Hepatocyte (in vitro differentiated cells): ENCODE measurements at regions not wholly inside any gene's neighbourhood (a gene's known extent, or its start where the extent isn't known, plus 50 kb on each side); places are given as distances from the start of the nearest gene placed in this dataset.

ENCODE experiments used
- DNase-seq: peaks from one replicate; pipeline ENCODE4 v3.0.0-alpha.2; 2016; ENCODE audit warnings: low spot score
- H2AFZ ChIP-seq: fragments of 200-600 bp; sonication (generic); 2 replicates; pipeline ENCODE4 v1.6.0; 2016; ENCODE audit warnings: antibody characterized with exemption, mild to moderate bottlenecking
- H3K27ac ChIP-seq: fragments of 200-600 bp; sonication (generic); 2 replicates; pipeline ENCODE4 v1.5.1; 2016; ENCODE audit warnings: mild to moderate bottlenecking
- H3K27me3 ChIP-seq: fragments of 200-600 bp; sonication (generic); 2 replicates; pipeline ENCODE4 v1.6.1; 2016
- H3K36me3 ChIP-seq: fragments of 200-600 bp; sonication (generic); replicated peaks from 2 replicates; pipeline ENCODE4 v1.5.1; 2016; ENCODE audit warnings: low read depth; ENCODE audit not compliant: insufficient read depth
- H3K4me1 ChIP-seq: fragments of 200-600 bp; sonication (generic); 2 replicates; pipeline ENCODE4 v1.5.1; 2016; ENCODE audit warnings: mild to moderate bottlenecking, moderate library complexity; ENCODE audit not compliant: insufficient read depth
- H3K4me2 ChIP-seq: fragments of 200-600 bp; sonication (generic); 2 replicates; pipeline ENCODE4 v1.6.0; 2016
- H3K4me3 ChIP-seq: fragments of 200-600 bp; sonication (generic); 2 replicates; pipeline ENCODE4 v1.5.1; 2016; ENCODE audit warnings: mild to moderate bottlenecking
- H3K79me2 ChIP-seq: fragments of 200-600 bp; sonication (generic); 2 replicates; pipeline ENCODE4 v1.6.0; 2017; ENCODE audit warnings: mild to moderate bottlenecking
- H3K9me2 ChIP-seq: fragments of 200-600 bp; sonication (generic); replicated peaks from 2 replicates; pipeline ENCODE4 v1.6.0; 2017; ENCODE audit warnings: mild to moderate bottlenecking; ENCODE audit not compliant: insufficient read depth
- H3K9me3 ChIP-seq: fragments of 200-600 bp; sonication (generic); 2 replicates; pipeline ENCODE4 v1.5.1; 2016; ENCODE audit warnings: low read depth, mild to moderate bottlenecking
- H4K20me1 ChIP-seq: fragments of 200-600 bp; sonication (generic); 2 replicates; pipeline ENCODE4 v1.6.0; 2016; ENCODE audit warnings: mild to moderate bottlenecking; ENCODE audit not compliant: insufficient read depth, poor library complexity, severe bottlenecking
- CTCF ChIP-seq: fragments of 200-600 bp; sonication (generic); IDR thresholded peaks from 2 replicates; pipeline ENCODE4 v1.5.1; 2016; ENCODE audit warnings: antibody characterized with exemption, mild to moderate bottlenecking; ENCODE audit not compliant: poor library complexity
- EZH2 ChIP-seq: fragments of 200-600 bp; sonication (generic); IDR thresholded peaks from 2 replicates; pipeline ENCODE4 v1.6.1; 2016; ENCODE audit warnings: antibody characterized with exemption, mild to moderate bottlenecking, borderline replicate concordance
- EZH2phosphoT487 ChIP-seq: fragments of 200-600 bp; sonication (generic); IDR thresholded peaks from one replicate; pipeline ENCODE4 v1.6.1; 2018; ENCODE audit warnings: antibody characterized with exemption, mild to moderate bottlenecking, low read depth, moderate library complexity; ENCODE audit not compliant: unreplicated experiment, severe bottlenecking
- WGBS: methylation state at CpG from one replicate; pipeline ENCODE4 v1.1.6; 2016; ENCODE audit warnings: low lambda C conversion rate; ENCODE audit errors: missing lambda C conversion rate; 5-methylcytosine and 5-hydroxymethylcytosine counted together

GRCh38 chr10:91724933-91725332 lies 73.3 kb upstream of the TNKS2 start:
- no peak for TF ChIP-seq EZH2
- TF ChIP-seq CTCF: no peak
- no peak for TF ChIP-seq EZH2phosphoT487
- Histone ChIP-seq H3K4me1 (no peaks in the 10 kb centered on the region), H3K4me2 (no peak overlapping the region), H2AFZ (no peak overlapping the region), H3K36me3 (no peaks in the 10 kb centered on the region), H3K27me3 (no peaks in the 10 kb centered on the region), H4K20me1 (no peaks in the 10 kb centered on the region), H3K9me2 (no peaks in the 10 kb centered on the region), H3K79me2 (no peaks in the 10 kb centered on the region), H3K4me3 (no peak overlapping the region), H3K9me3 (no peaks in the 10 kb centered on the region), H3K27ac (no peak overlapping the region)
- 95% methylated on average over 3 of the region's 3 CpGs for WGBS
- no peak for DNase-seq

- DNase-seq: no peak
- Histone ChIP-seq H3K4me2 (no peak overlapping the region), H3K27ac (no peak overlapping the region), H3K4me3 (no peak overlapping the region), H2AFZ (no peak overlapping the region), H3K79me2 (no peaks in the 10 kb centered on the region), H3K36me3 (no peaks in the 10 kb centered on the region), H3K27me3 (no peaks in the 10 kb centered on the region), H3K9me3 (no peaks in the 10 kb centered on the region), H3K9me2 (no peaks in the 10 kb centered on the region), H4K20me1 (no peaks in the 10 kb centered on the region), H3K4me1 (no peaks in the 10 kb centered on the region)
- WGBS: 91% methylated on average over 1 of the region's 1 CpG
- TF ChIP-seq CTCF: no peak
- no peak for TF ChIP-seq EZH2
- TF ChIP-seq EZH2phosphoT487: no peak
Measured at GRCh38 chr10:91713461-91714072, 80.7 kb upstream of the PPP1R3C start.

- H3K36me3 ChIP-seq: no peaks in the 10 kb centered on the region
- no peaks in the 10 kb centered on the region for H3K79me2 ChIP-seq
- DNase-seq: no peak
- no peaks in the 10 kb centered on the region for H3K27me3 ChIP-seq
- no peaks in the 10 kb centered on the region for H4K20me1 ChIP-seq
- TF ChIP-seq EZH2 (no peak), EZH2phosphoT487 (no peak), CTCF (no peak)
- H3K9me3 ChIP-seq: no peaks in the 10 kb centered on the region
- peak overlapping the region; percentile 19 for H2AFZ ChIP-seq
- H3K27ac ChIP-seq: no peak overlapping the region
- no peaks in the 10 kb centered on the region for H3K9me2 ChIP-seq
- H3K4me1 ChIP-seq: no peaks in the 10 kb centered on the region
- H3K4me2 ChIP-seq: no peak overlapping the region
- no peak overlapping the region for H3K4me3 ChIP-seq
- 44% methylated on average over 4 of the region's 4 CpGs for WGBS
Measured at GRCh38 chr10:91711885-91712680, 79.2 kb upstream of the PPP1R3C start.
